T-helper 1 cell treated with Interleukin-12 subunit alpha and Interleukin-12 subunit beta and Interleukin-4 antibody, amounts not matched to agents 30 ng/mL and 1 ng/mL, for 36 hours (primary cell): ENCODE measurements at regions not wholly inside any gene's neighbourhood (a gene's known extent, or its start where the extent isn't known, plus 50 kb on each side); places are given as distances from the start of the nearest gene placed in this dataset.
"Not testable (repeated sequence)": the region's sequence is repeated elsewhere in the genome, so short reads cannot be mapped to it uniquely, and the experiment has no call there.

Source experiments
- intact Hi-C: fragments of 100-400 bp; cut with micrococcal nuclease; formaldehyde crosslinking; loops from one replicate; pipeline ENCODE4 v1.15.1; 2024

DNA sequence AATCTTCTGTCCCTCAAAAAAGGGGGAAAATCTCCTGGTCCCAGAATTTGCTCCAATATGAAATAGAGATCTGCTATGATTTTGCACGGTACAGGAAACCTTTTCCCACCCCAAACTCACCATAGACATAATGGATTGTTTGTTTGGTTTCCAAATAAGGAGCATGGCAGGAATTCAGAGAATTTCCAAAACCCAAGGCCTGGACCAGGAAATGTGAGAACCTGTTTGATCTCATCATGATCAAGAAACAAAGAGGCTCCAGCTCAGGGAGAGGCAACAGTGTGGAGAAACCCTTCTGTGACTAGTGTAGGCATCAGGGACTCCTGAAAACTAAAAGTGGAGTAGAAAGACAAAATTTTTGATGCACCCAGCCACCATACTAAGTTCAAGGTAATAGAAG lies 1548.1 kb upstream of the LRRTM3 start:
- intact Hi-C loops, result no loop called here

DNA sequence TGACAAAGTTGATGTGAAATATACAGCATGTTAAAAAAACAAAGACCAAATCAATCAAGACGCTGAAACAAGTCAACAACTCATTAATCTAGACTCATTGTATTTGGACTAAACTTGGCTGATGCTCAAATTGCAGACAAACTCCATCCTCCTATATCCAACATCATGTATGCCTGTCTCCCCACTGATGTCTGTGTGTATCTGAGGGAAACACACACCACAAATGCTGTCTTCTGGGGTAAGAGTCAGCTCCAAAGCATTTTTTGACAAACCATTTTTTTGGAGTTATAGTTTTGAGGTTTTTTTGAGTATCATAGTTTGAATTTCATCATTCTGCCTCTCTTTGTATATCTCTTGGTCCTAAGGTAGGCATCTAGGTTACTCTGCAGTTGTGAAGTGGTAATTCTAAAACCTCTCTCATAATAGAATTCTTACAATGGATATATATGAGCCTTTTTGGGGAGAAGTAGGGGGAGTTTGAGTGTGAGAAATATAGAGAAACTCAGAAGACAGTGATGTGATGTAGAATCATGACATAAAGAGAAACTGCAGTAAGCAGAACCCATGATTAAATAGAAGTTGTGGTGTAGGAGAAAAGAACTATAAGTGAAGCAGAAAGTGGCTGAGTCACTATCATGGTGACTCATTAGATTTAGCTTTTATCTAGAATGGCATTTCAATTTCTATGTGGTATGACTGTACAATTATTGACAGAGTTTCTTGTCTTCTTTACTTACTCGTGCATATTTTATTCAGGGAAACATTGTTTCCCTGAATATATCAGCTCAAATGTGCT lies 1531.1 kb upstream of the LRRTM3 start:
- intact Hi-C loops, result no loop called here

GRCh38 chr10:65395631-65396030 lies 1530.2 kb upstream of the LRRTM3 start:
- intact Hi-C loops, result no loop called here

DNA sequence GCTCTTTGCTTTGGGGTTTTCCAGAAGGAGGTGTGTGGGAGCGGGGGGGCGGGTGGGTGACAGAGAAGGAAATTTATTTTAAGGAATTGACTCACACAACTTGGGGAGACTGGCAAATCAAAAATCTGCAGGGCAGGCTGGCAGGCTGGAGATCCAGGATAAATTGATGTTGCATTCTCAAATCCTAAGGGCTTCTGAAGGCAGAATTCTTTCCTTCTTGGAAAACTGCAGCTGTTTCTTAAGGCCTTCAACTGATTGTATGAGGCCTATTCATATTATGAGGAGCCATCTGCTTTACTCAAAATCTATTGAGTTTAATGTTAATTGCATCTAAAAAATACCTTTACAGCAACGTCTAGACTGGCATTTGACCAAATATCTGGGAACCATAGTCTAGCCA lies 1528.8 kb upstream of the LRRTM3 start:
- intact Hi-C loops, result no loop called here

DNA sequence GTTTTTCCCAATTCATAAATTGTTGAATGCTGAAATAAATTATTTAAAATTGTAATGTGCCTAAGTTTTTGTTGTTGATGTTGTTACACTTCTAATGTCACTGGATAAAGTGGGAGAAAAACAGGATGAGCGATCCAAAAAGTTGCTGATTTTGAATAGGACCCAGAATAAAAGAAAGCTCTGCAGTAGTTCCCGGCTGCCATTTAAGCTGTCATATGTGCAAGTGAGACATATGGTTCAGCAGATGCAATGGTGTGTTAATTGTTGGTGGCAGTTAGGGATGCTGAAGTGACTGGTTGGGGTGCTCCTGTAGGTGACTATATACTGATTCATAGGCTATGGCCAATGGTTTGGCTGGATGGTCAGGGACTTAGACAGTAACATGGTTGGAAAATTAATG lies 1517.4 kb upstream of the LRRTM3 start:
- intact Hi-C loops, result no loop called here

- intact Hi-C loops, result no loop called here
These were observed 1512.8 kb upstream of the LRRTM3 start for GRCh38 chr10:65413001-65413400.

DNA sequence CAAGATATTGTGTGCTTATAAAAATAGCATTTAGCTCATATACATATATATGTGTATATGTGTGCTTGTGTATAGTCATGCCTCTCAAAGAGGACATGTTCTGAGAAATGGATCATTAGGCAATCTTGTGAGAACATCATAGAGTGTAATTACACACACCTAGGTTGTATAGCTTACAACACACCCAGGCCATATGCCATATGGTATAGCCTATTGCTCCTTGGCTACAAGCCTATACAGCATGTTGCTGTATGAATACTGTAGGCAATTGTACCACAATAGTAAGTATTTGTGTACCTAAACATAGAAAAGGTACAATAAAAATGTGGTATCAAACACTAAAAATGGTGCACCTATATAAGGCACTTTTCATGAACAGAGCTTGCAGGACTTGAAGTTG lies 1510.5 kb upstream of the LRRTM3 start:
- intact Hi-C loops, result no loop called here

GRCh38 chr10:65416094-65416493 lies 1509.7 kb upstream of the LRRTM3 start:
- intact Hi-C loops, result no loop called here

- intact Hi-C loops, result no loop called here
These were observed 1506.2 kb upstream of the LRRTM3 start for GRCh38 chr10:65419629-65420028.

GRCh38 chr10:65423043-65423442 lies 1502.8 kb upstream of the LRRTM3 start:
- intact Hi-C loops, result no loop called here

DNA sequence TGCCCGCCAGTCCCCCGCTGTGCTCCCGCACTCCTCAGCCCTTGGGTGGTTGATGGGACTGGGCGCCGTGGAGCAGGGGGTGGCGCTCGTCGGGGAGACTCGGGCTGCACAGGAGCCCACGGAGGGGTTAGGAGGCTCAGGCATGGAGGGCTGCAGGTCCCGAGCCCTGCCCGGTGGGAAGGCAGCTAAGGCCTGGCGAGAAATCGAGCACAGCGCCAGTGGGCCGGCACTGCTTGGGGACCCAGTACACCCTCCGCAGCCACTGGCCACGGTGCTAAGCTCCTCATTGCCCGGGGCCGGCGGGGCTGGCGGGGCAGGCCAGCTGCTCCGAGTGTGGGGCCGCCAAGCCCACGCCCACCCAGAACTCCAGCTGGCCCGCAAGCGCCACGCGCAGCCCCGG lies 1496.5 kb upstream of the LRRTM3 start:
- intact Hi-C loops, result not testable (repeated sequence)

- intact Hi-C loops, result no loop called here
These were observed 1494.9 kb upstream of the LRRTM3 start for GRCh38 chr10:65430979-65431378.

DNA sequence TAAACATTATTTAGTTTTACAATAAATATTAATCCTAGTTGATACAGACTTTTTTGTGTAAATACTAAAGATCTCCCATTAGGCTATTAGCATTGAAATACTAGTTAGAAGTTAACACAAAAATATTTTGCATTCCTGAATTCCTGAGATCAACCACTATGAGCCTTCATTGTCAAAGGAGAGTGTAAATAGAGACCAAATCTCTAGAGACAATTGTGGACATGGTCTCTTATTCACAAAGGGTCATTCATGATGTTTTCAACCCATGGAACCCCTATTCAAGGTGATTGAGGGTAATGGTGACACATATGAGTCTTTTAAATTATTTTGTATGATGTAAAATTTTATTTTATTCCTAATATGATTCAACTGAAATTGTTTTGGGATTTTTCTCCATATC lies 1454.8 kb upstream of the LRRTM3 start:
- intact Hi-C loops, result no loop called here

- intact Hi-C loops, result no loop called here
These were observed 1443.0 kb upstream of the LRRTM3 start for GRCh38 chr10:65482848-65483247.

- intact Hi-C loops, result no loop called here
These were observed 1434.0 kb upstream of the LRRTM3 start for GRCh38 chr10:65491799-65492198.

DNA sequence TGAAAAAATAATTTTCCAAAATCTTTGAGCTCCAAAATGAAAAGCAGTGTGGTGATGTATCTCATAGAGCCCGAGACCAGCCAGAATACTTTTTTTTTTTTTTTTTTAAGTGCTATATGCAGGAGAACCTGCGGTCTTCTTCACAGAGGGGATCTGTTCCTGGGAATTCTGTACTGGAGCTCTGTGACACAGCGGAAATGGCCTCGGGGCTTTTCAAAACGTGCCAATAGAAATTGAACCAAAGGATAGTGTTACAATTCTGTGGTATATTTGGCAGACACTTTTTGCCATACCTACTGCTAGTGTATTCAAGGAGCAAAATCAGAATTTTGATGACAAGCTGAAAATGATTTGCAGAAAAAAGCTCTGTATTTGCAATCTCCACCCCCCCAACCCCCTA lies 1429.3 kb upstream of the LRRTM3 start:
- intact Hi-C loops, result no loop called here

GRCh38 chr10:65497837-65498236 lies 1428.0 kb upstream of the LRRTM3 start:
- intact Hi-C loops, result no loop called here

DNA sequence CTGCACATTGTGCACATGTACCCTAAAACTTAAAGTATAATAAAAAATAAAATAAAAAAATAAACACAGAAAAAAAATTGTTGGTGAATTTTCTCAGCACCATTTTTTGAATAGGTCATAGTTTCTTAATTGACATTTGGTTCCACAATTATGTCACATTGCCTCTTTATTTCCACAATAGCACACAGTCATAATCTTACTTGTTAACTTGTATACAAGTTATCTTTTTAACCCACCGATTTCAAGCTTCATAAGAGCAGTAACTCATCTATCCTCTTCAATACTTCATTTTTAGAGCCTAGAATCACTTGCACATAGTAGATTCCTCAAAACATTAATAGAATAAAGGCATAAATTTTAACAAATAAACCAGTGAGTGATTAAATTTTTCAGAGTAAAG lies 1425.1 kb upstream of the LRRTM3 start:
- intact Hi-C loops, result no loop called here

DNA sequence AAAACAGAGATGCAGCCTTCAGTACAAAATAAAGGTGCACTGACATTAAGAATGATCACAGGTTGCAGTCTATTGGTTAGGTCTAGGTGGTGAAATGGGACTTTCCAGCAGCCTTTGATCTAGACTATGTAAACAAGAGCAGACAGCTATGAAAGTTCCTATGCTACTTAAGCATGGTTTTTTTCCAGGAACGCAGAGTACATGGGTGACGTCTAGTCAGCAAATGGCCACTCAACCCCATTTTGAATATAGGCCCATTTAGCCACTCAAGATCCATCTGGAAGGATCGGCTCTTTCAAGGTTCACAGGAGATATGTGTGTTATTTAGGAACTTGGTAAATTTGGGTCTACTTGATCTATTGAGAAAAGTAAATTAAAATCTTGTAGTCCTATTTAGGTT lies 1424.6 kb upstream of the LRRTM3 start:
- intact Hi-C loops, result no loop called here

DNA sequence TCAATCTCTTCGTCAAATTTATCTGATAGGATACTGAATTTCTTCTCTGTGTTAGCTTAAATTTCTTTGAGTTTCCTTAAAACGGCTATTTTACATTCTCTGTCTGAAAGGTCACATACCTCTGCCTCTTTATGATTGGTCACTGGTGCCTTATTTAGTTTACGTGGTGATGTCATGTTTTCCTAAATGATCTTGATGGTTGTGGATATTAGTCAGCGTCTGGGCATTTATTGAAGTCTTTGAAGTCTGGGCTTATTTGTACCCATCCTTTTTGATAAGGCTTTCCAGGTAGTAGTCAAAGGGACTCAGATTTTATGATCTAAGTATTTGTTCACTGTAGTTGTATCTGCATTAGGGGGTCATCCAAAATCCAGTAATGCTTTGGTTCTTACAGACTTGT lies 1407.5 kb upstream of the LRRTM3 start:
- intact Hi-C loops, result no loop called here

- intact Hi-C loops, result no loop called here
These were observed 1396.8 kb upstream of the LRRTM3 start for GRCh38 chr10:65528986-65529385.

DNA sequence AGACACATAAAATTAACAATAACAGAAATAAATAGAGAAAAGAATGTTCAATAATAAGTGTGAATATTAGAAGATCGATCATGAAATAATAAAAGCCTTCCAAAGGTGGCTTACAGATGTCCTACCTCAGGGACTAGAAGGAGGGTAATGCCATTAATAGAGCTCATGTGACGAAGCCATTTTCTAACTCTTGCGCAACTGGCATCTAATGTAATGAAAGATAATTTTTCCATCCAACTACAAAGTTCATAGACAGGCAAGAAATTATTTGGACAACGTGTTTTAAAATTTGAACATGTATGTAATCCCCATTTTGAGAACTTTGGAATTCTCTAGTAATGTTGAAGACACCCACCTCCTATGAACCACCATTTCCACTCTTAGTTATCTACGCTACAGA lies 1394.3 kb upstream of the LRRTM3 start:
- intact Hi-C loops, result no loop called here

- intact Hi-C loops, result no loop called here
These were observed 1391.1 kb upstream of the LRRTM3 start for GRCh38 chr10:65534771-65535170.

DNA sequence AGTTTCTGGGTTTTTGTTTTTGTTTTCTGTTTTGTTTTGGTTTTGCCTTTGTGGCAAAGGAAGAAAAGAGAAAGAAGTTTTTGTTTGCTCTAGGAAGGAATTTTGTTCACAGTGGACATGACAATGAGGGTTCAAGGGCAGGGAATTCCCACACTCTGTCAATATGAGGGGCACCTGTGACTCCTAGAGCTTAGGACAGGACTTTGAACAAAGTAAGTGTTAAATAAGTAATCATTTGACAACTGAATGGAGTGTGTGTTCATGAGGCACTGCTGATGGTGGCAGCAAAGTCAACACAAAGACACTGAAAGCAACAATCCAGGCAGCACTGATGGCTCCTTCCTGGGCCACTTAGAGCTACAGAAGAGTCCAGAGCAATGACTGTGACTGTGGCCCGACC lies 1381.1 kb upstream of the LRRTM3 start:
- intact Hi-C loops, result no loop called here
